Fibroblast of skin of left biceps (primary cell): ENCODE measurements at regions not wholly inside any gene's neighbourhood (a gene's known extent, or its start where the extent isn't known, plus 50 kb on each side); places are given as distances from the start of the nearest gene placed in this dataset.

Experiments used
- DNase-seq, 2 experiments: peaks; one replicate each; pipeline ENCODE4 v3.0.0-alpha.2; 2013; ENCODE audit warnings: low read depth in 2 of 2

GRCh38 chr22:46054091-46055073 is 77.4 kb upstream of the WNT7B start:
- no peak for DNase-seq

- DNase-seq = no peak
Measured at GRCh38 chr22:46055181-46055875, 78.4 kb upstream of the WNT7B start.

- no peak for DNase-seq
Measured at GRCh38 chr22:46055911-46056545, 79.1 kb upstream of the WNT7B start.

- DNase-seq = no peak
Measured at GRCh38 chr22:46056546-46057245, 79.7 kb upstream of the WNT7B start.

GRCh38 chr22:46057246-46058090 is 80.5 kb upstream of the WNT7B start:
- no peak for DNase-seq

GRCh38 chr22:46058091-46058420 is 81.1 kb upstream of the WNT7B start:
- DNase-seq = no peak

GRCh38 chr22:46058591-46059519 is 81.9 kb upstream of the WNT7B start:
- no peak for DNase-seq

GRCh38 chr22:46060292-46061123 is 83.5 kb upstream of the WNT7B start:
- no peak for DNase-seq

GRCh38 chr22:46061124-46061500 is 84.2 kb upstream of the WNT7B start:
- no peak for DNase-seq

GRCh38 chr22:46061501-46062231 is 84.7 kb upstream of the WNT7B start:
- DNase-seq = no peak

- DNase-seq = no peak
Measured at GRCh38 chr22:46062232-46062615, 85.3 kb upstream of the WNT7B start.

GRCh38 chr22:46062971-46063631 is 86.1 kb upstream of the WNT7B start:
- DNase-seq = no peak

- DNase-seq = no peak
Measured at GRCh38 chr22:46063846-46064227, 86.5 kb upstream of the PPARA start.

GRCh38 chr22:46064228-46064965 is 85.9 kb upstream of the PPARA start:
- DNase-seq = no peak

- no peak for DNase-seq
Measured at GRCh38 chr22:46064966-46065666, 85.2 kb upstream of the PPARA start.

- DNase-seq = no peak
Measured at GRCh38 chr22:46065691-46066454, 84.5 kb upstream of the PPARA start.
